ENCODE measurements at regions not wholly inside any gene's neighbourhood (a gene's known extent, or its start where the extent isn't known, plus 50 kb on each side); places are given as distances from the start of the nearest gene placed in this dataset.

DNA sequence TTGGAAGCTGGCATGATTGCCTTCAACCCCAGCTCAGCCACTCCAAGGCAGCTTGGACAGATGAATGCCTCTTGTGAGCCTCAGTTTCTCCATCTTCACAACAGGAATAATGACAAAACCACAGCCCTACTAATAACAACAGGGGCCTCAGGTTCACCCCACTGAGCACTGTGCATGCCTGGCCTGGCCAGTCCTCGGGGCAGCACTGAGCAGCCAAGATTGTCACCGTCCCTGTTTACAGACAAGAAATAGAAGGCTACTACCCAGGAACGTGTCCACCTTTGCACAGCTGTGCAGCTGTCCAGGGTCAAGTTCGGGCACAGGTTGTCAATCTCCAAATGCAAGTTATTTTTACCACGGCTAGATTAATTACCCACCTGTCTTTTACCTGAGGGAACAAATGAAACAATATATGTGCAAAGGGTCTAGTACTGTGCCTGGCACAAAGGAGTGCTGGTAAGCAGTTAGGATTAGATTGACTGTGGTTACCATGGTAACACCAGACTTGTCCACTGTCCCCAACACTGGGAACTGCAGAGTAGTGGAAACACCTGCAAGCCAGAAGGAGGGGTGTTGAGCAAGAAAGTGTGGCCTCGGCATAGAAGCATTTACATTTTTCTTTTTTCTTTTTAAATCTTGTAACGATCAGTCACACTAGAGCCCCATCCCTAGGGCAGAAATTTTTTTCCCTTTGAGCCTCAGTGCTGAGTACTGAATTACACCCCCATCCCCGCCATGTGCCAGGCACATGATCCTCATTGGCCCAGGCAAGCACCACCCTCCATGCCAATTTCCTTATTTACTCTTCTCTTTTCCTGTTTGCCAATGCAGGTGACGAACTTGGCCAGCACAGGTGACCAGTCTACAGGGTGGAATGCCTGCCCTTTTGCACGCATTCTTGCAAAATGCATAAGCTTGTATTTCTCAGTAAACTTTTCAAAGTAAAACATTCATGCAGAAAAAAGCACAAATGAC lies 66.3 kb upstream of the SLC6A6 start:
- no peak for DNase-seq (ENCODE audit: extremely low read depth, low read depth)
- TF ChIP-seq, protein P1, sequence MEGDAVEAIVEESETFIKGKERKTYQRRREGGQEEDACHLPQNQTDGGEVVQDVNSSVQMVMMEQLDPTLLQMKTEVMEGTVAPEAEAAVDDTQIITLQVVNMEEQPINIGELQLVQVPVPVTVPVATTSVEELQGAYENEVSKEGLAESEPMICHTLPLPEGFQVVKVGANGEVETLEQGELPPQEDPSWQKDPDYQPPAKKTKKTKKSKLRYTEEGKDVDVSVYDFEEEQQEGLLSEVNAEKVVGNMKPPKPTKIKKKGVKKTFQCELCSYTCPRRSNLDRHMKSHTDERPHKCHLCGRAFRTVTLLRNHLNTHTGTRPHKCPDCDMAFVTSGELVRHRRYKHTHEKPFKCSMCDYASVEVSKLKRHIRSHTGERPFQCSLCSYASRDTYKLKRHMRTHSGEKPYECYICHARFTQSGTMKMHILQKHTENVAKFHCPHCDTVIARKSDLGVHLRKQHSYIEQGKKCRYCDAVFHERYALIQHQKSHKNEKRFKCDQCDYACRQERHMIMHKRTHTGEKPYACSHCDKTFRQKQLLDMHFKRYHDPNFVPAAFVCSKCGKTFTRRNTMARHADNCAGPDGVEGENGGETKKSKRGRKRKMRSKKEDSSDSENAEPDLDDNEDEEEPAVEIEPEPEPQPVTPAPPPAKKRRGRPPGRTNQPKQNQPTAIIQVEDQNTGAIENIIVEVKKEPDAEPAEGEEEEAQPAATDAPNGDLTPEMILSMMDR (IDR thresholded peaks at IDR 0.05; ENCODE audit: low read depth, low read length, missing control alignments): no peak
- no peak overlapping the region for H3K4me3 ChIP-seq (replicated peaks; ENCODE audit: low read depth, low read length)

DNA sequence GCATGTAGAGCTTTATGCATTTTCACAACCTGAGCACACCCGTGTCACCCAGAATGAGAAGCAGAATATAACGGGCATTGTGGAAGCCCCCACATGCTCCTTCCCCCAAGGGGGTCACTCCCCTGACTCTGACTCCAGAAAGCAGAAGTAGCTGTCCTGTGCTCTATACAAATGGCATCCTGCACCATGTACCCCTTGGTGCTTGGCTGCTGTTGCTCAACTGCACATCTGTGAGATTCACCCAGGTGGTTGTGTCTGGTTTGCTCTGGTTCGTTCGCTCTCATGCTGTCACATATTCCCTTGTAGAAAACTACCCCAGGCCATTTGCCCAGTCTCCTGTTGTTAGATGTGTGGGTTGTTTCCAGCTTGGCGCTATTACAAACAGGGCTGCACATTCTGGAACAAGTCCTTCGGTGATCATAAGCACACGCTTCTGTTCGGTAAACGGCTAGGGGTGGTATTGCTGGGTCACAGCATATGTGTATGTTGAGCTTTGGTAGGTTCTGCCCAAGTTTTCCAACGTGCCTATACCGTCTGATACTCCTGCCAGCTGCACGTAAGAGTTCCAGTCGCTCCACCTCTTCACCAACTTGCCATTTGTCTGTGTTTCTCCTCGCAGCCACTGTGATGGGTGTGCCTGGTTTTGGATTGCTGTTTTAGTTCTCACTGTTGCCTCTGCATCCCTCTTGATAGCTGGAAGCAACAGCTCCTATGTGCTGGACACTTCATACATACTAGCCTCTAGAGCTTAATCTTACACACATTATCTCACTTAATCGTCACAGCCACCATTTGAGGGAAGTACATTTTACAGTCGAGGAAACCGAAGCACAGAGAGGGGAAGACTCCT lies 65.4 kb upstream of the SLC6A6 start:
- H3K4me3 ChIP-seq (replicated peaks; ENCODE audit: low read depth, low read length): no peak overlapping the region
- TF ChIP-seq, protein P1 (IDR thresholded peaks at IDR 0.05; ENCODE audit: low read depth, low read length, missing control alignments): no peak
- no peak for DNase-seq (ENCODE audit: extremely low read depth, low read depth)

DNA sequence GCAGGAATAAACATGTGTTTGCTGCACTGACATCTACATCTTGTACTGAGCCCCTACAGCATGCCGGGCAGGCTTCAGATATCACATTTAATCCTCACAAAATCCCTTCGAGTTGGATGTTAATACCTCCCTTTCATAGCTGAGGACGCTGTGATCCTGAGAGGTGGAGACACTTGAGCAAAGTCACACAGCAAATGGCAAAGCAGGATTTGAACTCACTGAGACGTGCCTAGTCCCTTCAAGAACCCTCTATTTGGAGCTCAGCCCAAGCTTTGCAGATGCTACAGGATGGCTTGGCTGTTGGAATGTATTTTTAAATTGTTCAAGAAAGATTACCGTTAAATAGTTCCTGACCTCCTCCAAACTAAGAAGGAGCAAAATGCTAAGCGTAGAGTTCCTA lies 64.6 kb upstream of the SLC6A6 start:
- no peak for DNase-seq (ENCODE audit: extremely low read depth, low read depth)
- H3K4me3 ChIP-seq (replicated peaks; ENCODE audit: low read depth, low read length): no peak overlapping the region
- TF ChIP-seq, protein P1 (IDR thresholded peaks at IDR 0.05; ENCODE audit: low read depth, low read length, missing control alignments): no peak

DNA sequence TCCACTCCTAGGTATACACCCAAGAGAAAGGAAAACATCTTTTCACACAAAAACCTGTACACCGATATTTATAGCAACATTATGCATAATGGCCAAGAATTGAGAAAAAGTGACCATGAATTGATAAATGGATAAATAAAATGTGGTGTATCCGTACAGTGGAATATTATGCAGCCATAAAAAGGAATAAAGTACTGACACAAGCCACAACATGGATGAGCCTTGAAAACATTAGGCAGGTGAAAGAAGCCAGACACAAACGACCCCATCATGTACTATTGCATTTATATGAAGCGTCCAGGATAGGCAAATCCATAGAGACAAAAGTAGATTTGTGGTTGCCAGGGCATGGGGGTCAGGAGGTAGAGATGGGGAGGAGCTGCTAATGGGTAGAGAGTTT lies 64.2 kb upstream of the SLC6A6 start:
- H3K4me3 ChIP-seq (replicated peaks; ENCODE audit: low read depth, low read length): no peak overlapping the region
- TF ChIP-seq, protein P1 (IDR thresholded peaks at IDR 0.05; ENCODE audit: low read depth, low read length, missing control alignments): no peak
- no peak for DNase-seq (ENCODE audit: extremely low read depth, low read depth)

DNA sequence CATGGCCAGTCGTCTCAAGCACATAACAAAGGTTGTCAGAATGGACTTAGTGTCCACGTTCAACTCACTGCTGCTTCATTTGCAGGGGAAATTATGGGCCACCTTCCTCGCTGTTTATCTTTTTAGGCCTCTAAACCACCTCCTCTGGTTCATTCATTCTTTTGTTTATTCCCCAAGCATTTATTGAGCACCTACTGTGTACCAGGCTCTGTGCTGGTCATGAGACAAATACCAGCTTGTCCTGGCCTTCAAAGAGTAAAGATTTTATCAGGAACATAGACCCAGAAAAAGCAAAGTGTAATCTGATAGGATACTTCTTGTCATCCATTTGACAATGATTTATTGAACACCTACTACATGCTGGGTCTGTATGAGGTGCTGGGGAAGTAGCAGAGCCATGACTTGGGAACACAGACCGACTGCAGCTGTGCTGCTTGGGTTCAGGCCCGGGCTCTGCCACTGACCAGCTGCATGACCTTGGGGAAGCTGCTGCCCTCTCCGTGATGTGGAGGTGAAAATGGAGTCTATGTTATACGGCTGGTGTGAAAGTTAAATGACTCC lies 63.4 kb upstream of the SLC6A6 start:
- no peak for DNase-seq (ENCODE audit: extremely low read depth, low read depth)
- TF ChIP-seq, protein P1 (IDR thresholded peaks at IDR 0.05; ENCODE audit: low read depth, low read length, missing control alignments): no peak
- H3K4me3 ChIP-seq (replicated peaks; ENCODE audit: low read depth, low read length): no peak overlapping the region

DNA sequence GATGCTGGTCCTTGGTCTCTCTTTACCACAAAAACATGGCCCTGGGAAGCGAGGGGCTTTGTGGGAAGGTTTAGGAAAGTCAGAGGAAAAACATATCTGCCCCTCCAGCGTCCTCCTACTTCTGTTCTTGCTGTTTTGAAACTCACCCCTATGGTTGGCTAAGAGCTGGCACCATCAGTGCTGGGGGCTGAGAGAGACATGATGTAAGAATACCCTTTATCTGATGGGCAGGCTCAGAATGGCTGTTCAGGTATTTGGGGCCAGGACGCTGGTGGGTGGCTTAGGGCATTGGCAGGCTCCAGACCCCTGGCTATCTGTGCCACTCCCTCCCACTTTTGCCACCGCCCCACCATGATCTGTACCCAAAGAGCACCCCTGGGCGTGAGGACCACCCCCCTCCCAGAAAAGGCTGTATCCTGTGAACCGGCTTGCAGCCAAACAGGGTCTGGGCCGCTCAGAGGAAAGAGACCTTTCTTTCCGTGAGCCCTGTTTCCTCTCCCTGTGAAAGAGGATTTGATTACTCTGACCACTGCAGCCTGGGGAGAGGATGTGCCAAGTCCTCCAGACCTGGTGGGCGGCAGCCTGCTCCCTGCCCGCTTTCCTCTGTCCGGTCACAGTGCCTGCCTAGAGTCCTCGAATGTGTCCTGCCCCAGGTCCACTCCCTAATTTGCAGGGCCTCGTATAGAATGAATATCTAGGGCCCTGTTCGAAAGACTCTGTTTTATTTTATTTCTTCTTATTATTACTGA lies 61.3 kb upstream of the SLC6A6 start:
- DNase-seq (ENCODE audit: extremely low read depth, low read depth): no peak
- no peak overlapping the region for H3K4me3 ChIP-seq (replicated peaks; ENCODE audit: low read depth, low read length)
- TF ChIP-seq, protein P1 (IDR thresholded peaks at IDR 0.05; ENCODE audit: low read depth, low read length, missing control alignments): no peak
